ENCODE measurements at regions not wholly inside any gene's neighbourhood (a gene's known extent, or its start where the extent isn't known, plus 50 kb on each side); places are given as distances from the start of the nearest gene placed in this dataset.

DNA sequence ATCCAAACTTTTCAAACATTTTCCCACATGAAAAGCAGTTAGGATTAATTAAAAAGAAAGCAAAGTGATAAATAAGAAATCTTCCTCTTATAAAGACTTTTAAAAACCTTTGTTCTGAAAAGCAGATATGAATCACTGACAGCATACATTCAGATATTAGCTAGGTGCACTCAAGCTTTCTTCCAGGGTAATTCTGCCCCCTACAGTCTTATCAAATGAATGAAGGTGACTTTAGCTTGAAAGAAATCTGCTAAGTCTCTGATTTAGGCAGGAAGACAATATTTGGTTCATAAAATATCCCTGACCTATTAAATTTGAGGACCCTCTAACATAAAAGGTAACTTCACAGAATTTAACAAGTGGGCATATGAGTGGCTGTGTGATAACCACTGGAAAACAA, 209.1 kb upstream of the FAM47A start:
- DNase-seq (ENCODE audit: extremely low read depth in 1 of 4, low spot score in 3 of 4) (no peak), ATAC-seq (no peak), FAIRE-seq (no peak)
- POLR2A ChIA-PET, result no interaction called here
- in situ Hi-C loops (cut with MboI), result no loop called here
- no peak overlapping the region for H3K4me2 ChIP-seq (ENCODE audit: insufficient read depth, low read length)
- H3K27me3 ChIP-seq (ENCODE audit: control insufficient read depth in 2 of 2, insufficient read depth in 2 of 2, low read length in 2 of 2), result no peaks in the 10 kb centered on the region
- BruUV-seq (replicated peaks), result no TSS peak
- H3K9ac ChIP-seq (ENCODE audit: insufficient read depth in 1 of 2, low read depth in 2 of 2, low read length in 2 of 2), result no peak overlapping the region
- no peaks in the 10 kb centered on the region for H3K36me3 ChIP-seq (ENCODE audit: control insufficient read depth, insufficient read depth, low read length)
- H4K20me1 ChIP-seq (replicated peaks; ENCODE audit: control insufficient read depth, insufficient read depth, low read length), result no peaks in the 10 kb centered on the region
- intact Hi-C loops (cut with micrococcal nuclease), result no loop called here
- no peak overlapping the region for H3K27ac ChIP-seq (ENCODE audit: extremely low read depth, low read depth, low read length)
- H2AFZ ChIP-seq (ENCODE audit: low read depth, low read length), result no peak overlapping the region
- no peak overlapping the region for H3K4me3 ChIP-seq
- H3K9me3 ChIP-seq (replicated peaks; ENCODE audit: control insufficient read depth, insufficient read depth, low read depth, low read length), result no peaks in the 10 kb centered on the region
- no peaks in the 10 kb centered on the region for H3K79me2 ChIP-seq (ENCODE audit: control insufficient read depth, insufficient read depth, low read length)
- CTCF ChIA-PET (ENCODE audit: low intra/inter-chr PET ratio), result no interaction called here
- H3K9me1 ChIP-seq (ENCODE audit: control insufficient read depth, insufficient read depth, low read length), result no peaks in the 10 kb centered on the region
- H3K4me1 ChIP-seq (replicated peaks in 1 of 2; ENCODE audit: control insufficient read depth in 2 of 2, insufficient read depth in 2 of 2, low read length in 2 of 2), result no peaks in the 10 kb centered on the region
- TF ChIP-seq, protein P1, sequence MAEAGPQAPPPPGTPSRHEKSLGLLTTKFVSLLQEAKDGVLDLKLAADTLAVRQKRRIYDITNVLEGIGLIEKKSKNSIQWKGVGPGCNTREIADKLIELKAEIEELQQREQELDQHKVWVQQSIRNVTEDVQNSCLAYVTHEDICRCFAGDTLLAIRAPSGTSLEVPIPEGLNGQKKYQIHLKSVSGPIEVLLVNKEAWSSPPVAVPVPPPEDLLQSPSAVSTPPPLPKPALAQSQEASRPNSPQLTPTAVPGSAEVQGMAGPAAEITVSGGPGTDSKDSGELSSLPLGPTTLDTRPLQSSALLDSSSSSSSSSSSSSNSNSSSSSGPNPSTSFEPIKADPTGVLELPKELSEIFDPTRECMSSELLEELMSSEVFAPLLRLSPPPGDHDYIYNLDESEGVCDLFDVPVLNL (CRISPR knock-in tag; IDR thresholded peaks at IDR 0.05; ENCODE audit: low read depth), result no peak
- no peak for TF ChIP-seq DIDO1 (tag; IDR thresholded peaks at IDR 0.05; ENCODE audit: low read depth)
- no peak for TF ChIP-seq POLR2A (conservative IDR thresholded peaks at IDR 0.05)
- TF ChIP-seq, protein P2, sequence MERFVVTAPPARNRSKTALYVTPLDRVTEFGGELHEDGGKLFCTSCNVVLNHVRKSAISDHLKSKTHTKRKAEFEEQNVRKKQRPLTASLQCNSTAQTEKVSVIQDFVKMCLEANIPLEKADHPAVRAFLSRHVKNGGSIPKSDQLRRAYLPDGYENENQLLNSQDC (CRISPR knock-in tag; IDR thresholded peaks at IDR 0.05), result no peak
- TF ChIP-seq, protein P3, sequence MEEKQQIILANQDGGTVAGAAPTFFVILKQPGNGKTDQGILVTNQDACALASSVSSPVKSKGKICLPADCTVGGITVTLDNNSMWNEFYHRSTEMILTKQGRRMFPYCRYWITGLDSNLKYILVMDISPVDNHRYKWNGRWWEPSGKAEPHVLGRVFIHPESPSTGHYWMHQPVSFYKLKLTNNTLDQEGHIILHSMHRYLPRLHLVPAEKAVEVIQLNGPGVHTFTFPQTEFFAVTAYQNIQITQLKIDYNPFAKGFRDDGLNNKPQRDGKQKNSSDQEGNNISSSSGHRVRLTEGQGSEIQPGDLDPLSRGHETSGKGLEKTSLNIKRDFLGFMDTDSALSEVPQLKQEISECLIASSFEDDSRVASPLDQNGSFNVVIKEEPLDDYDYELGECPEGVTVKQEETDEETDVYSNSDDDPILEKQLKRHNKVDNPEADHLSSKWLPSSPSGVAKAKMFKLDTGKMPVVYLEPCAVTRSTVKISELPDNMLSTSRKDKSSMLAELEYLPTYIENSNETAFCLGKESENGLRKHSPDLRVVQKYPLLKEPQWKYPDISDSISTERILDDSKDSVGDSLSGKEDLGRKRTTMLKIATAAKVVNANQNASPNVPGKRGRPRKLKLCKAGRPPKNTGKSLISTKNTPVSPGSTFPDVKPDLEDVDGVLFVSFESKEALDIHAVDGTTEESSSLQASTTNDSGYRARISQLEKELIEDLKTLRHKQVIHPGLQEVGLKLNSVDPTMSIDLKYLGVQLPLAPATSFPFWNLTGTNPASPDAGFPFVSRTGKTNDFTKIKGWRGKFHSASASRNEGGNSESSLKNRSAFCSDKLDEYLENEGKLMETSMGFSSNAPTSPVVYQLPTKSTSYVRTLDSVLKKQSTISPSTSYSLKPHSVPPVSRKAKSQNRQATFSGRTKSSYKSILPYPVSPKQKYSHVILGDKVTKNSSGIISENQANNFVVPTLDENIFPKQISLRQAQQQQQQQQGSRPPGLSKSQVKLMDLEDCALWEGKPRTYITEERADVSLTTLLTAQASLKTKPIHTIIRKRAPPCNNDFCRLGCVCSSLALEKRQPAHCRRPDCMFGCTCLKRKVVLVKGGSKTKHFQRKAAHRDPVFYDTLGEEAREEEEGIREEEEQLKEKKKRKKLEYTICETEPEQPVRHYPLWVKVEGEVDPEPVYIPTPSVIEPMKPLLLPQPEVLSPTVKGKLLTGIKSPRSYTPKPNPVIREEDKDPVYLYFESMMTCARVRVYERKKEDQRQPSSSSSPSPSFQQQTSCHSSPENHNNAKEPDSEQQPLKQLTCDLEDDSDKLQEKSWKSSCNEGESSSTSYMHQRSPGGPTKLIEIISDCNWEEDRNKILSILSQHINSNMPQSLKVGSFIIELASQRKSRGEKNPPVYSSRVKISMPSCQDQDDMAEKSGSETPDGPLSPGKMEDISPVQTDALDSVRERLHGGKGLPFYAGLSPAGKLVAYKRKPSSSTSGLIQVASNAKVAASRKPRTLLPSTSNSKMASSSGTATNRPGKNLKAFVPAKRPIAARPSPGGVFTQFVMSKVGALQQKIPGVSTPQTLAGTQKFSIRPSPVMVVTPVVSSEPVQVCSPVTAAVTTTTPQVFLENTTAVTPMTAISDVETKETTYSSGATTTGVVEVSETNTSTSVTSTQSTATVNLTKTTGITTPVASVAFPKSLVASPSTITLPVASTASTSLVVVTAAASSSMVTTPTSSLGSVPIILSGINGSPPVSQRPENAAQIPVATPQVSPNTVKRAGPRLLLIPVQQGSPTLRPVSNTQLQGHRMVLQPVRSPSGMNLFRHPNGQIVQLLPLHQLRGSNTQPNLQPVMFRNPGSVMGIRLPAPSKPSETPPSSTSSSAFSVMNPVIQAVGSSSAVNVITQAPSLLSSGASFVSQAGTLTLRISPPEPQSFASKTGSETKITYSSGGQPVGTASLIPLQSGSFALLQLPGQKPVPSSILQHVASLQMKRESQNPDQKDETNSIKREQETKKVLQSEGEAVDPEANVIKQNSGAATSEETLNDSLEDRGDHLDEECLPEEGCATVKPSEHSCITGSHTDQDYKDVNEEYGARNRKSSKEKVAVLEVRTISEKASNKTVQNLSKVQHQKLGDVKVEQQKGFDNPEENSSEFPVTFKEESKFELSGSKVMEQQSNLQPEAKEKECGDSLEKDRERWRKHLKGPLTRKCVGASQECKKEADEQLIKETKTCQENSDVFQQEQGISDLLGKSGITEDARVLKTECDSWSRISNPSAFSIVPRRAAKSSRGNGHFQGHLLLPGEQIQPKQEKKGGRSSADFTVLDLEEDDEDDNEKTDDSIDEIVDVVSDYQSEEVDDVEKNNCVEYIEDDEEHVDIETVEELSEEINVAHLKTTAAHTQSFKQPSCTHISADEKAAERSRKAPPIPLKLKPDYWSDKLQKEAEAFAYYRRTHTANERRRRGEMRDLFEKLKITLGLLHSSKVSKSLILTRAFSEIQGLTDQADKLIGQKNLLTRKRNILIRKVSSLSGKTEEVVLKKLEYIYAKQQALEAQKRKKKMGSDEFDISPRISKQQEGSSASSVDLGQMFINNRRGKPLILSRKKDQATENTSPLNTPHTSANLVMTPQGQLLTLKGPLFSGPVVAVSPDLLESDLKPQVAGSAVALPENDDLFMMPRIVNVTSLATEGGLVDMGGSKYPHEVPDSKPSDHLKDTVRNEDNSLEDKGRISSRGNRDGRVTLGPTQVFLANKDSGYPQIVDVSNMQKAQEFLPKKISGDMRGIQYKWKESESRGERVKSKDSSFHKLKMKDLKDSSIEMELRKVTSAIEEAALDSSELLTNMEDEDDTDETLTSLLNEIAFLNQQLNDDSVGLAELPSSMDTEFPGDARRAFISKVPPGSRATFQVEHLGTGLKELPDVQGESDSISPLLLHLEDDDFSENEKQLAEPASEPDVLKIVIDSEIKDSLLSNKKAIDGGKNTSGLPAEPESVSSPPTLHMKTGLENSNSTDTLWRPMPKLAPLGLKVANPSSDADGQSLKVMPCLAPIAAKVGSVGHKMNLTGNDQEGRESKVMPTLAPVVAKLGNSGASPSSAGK (IDR thresholded peaks at IDR 0.05), result no peak
- TF ChIP-seq, protein P4, sequence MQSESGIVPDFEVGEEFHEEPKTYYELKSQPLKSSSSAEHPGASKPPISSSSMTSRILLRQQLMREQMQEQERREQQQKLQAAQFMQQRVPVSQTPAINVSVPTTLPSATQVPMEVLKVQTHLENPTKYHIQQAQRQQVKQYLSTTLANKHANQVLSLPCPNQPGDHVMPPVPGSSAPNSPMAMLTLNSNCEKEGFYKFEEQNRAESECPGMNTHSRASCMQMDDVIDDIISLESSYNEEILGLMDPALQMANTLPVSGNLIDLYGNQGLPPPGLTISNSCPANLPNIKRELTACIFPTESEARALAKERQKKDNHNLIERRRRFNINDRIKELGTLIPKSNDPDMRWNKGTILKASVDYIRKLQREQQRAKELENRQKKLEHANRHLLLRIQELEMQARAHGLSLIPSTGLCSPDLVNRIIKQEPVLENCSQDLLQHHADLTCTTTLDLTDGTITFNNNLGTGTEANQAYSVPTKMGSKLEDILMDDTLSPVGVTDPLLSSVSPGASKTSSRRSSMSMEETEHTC (IDR thresholded peaks at IDR 0.05), result no peak
- TF ChIP-seq, protein P5, sequence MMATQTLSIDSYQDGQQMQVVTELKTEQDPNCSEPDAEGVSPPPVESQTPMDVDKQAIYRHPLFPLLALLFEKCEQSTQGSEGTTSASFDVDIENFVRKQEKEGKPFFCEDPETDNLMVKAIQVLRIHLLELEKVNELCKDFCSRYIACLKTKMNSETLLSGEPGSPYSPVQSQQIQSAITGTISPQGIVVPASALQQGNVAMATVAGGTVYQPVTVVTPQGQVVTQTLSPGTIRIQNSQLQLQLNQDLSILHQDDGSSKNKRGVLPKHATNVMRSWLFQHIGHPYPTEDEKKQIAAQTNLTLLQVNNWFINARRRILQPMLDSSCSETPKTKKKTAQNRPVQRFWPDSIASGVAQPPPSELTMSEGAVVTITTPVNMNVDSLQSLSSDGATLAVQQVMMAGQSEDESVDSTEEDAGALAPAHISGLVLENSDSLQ (IDR thresholded peaks at IDR 0.05), result no peak
- no peak for TF ChIP-seq ZNF41 (CRISPR knock-in tag; conservative IDR thresholded peaks at IDR 0.05)
- no peak for TF ChIP-seq LCOR (CRISPR knock-in tag; IDR thresholded peaks at IDR 0.05)

Data from K562 (cell line).